ENCODE measurements at regions not wholly inside any gene's neighbourhood (a gene's known extent, or its start where the extent isn't known, plus 50 kb on each side); places are given as distances from the start of the nearest gene placed in this dataset.
A peak's percentile ranks its signal among the peaks of the same experiment; 100 is the strongest.

DNA sequence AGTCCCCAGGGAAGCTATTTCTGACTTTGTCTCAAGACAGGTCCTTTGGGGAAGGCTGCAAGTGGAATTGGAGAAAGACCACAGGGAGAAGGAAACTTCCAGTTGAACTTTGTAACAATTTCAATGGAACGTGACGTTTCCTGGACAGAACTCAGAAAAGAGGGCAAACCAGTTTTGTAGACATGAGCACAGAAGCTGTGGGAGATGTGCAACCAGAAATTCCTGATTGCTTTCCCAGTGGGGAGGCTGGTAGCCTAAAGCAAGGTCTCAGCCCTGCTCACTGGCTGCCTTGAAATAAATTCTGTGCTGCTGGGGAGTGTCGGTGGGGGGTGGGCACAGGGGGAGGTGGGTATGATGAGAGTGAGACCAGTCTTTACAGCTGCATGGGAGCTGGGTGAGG lies 1206.7 kb upstream of the ADGRL2 start:
- DNase-seq (ENCODE audit: low spot score), result peak; percentile 32
- TF ChIP-seq POLR2AphosphoS5 (IDR thresholded peaks at IDR 0.05), result peak; percentile 52
- TF ChIP-seq, protein P1, sequence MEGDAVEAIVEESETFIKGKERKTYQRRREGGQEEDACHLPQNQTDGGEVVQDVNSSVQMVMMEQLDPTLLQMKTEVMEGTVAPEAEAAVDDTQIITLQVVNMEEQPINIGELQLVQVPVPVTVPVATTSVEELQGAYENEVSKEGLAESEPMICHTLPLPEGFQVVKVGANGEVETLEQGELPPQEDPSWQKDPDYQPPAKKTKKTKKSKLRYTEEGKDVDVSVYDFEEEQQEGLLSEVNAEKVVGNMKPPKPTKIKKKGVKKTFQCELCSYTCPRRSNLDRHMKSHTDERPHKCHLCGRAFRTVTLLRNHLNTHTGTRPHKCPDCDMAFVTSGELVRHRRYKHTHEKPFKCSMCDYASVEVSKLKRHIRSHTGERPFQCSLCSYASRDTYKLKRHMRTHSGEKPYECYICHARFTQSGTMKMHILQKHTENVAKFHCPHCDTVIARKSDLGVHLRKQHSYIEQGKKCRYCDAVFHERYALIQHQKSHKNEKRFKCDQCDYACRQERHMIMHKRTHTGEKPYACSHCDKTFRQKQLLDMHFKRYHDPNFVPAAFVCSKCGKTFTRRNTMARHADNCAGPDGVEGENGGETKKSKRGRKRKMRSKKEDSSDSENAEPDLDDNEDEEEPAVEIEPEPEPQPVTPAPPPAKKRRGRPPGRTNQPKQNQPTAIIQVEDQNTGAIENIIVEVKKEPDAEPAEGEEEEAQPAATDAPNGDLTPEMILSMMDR (IDR thresholded peaks at IDR 0.05), result no peak
- intact Hi-C loops (cut with DNase I), result no loop called here
- H3K36me3 ChIP-seq, result no peaks in the 10 kb centered on the region
- H3K4me3 ChIP-seq, result no peak overlapping the region
- H3K27ac ChIP-seq, result no peak overlapping the region
- no peaks in the 10 kb centered on the region for H3K4me1 ChIP-seq (replicated peaks)
- WGBS, result 63% methylated on average over 3 of the region's 3 CpGs
- H3K9me3 ChIP-seq, result no peaks in the 10 kb centered on the region
- no peaks in the 10 kb centered on the region for H3K27me3 ChIP-seq (replicated peaks; ENCODE audit: insufficient read depth)

DNA sequence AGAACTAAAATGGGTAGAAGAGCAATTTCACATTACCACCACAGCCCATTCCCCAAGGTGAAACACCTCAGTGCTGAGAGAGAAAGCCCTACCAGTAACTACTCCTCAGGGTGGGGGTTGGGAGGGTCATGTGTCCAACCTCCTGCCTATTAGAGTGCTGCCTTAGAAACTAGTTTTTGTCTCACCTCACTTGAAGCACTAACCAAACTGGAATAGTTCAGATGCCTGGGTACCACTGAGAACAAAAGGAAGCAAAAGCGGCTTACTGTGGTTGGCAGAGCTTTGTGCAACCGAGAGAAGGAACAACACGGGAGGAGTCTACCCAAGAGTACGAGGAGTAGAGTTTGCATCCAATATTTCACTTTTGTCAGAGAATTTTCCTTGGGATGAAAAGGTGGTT lies 1207.5 kb upstream of the ADGRL2 start:
- Histone ChIP-seq H3K27me3 (replicated peaks; ENCODE audit: insufficient read depth) (no peaks in the 10 kb centered on the region), H3K4me1 (replicated peaks) (no peaks in the 10 kb centered on the region), H3K27ac (no peak overlapping the region), H3K4me3 (no peak overlapping the region), H3K9me3 (no peaks in the 10 kb centered on the region), H3K36me3 (no peaks in the 10 kb centered on the region)
- TF ChIP-seq, protein P1 (IDR thresholded peaks at IDR 0.05), result no peak
- TF ChIP-seq POLR2A (IDR thresholded peaks at IDR 0.05) (no peak), POLR2AphosphoS5 (IDR thresholded peaks at IDR 0.05) (no peak)
- intact Hi-C loops (cut with DNase I), result no loop called here
- 93% methylated on average over 4 of the region's 4 CpGs for WGBS
- DNase-seq (ENCODE audit: low spot score), result no peak

DNA sequence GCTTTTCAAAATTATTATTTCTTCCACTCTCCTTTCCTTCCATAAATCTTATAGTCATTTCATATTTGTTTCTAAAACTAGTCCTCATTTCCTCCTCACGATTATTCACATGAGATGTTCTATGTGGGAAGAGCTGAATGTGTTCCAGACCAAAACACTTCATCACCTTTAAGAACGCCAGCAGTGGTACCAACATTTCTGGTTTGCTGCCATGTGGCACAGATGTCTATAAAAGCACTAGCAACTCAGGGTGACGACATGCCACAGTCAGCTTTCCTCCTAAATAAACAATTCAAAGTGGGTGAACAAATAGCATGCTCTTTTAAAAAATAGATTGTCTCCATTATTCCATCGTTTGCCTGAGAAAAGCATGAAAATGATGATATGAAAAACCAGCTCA lies 1217.8 kb upstream of the ADGRL2 start:
- 60% methylated on average over 4 of the region's 4 CpGs for WGBS
- no peaks in the 10 kb centered on the region for H3K9me3 ChIP-seq
- TF ChIP-seq POLR2A (IDR thresholded peaks at IDR 0.05) (no peak), POLR2AphosphoS5 (IDR thresholded peaks at IDR 0.05) (no peak)
- TF ChIP-seq, protein P1 (IDR thresholded peaks at IDR 0.05), result no peak
- no peaks in the 10 kb centered on the region for H3K36me3 ChIP-seq
- intact Hi-C loops (cut with DNase I), result no loop called here
- no peaks in the 10 kb centered on the region for H3K4me1 ChIP-seq (replicated peaks)
- H3K27ac ChIP-seq, result no peak overlapping the region
- no peak overlapping the region for H3K4me3 ChIP-seq
- no peak for DNase-seq (ENCODE audit: low spot score)
- no peaks in the 10 kb centered on the region for H3K27me3 ChIP-seq (replicated peaks; ENCODE audit: insufficient read depth)

DNA sequence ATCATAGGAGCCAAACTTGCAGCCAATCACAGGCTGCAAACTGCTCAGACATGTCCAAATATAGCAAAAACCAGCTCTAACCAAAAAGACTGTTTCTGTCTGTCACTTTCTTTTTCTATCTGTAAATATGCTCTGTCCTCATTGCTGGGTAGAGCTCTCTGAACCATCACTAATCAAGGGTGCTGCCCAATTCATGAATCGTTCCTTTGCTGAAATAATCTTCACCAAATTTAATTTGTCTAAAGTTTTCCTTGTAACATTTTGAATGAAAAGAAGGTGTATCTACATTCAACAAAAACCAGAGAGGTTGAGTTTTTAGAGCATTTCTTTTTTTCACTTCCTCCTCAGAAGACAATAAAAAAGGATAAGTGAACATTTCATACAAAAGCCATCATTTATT lies 1221.7 kb upstream of the ADGRL2 start:
- no peaks in the 10 kb centered on the region for H3K27me3 ChIP-seq (replicated peaks; ENCODE audit: insufficient read depth)
- no peaks in the 10 kb centered on the region for H3K9me3 ChIP-seq
- TF ChIP-seq, protein P1 (IDR thresholded peaks at IDR 0.05), result no peak
- TF ChIP-seq POLR2AphosphoS5 (IDR thresholded peaks at IDR 0.05), result no peak
- TF ChIP-seq POLR2A (IDR thresholded peaks at IDR 0.05), result no peak
- no peaks in the 10 kb centered on the region for H3K4me1 ChIP-seq (replicated peaks)
- DNase-seq (ENCODE audit: low spot score), result no peak
- H3K27ac ChIP-seq, result no peak overlapping the region
- WGBS, result 88% methylated on average over 1 of the region's 1 CpG
- H3K4me3 ChIP-seq, result no peak overlapping the region
- intact Hi-C loops (cut with DNase I), result no loop called here
- no peaks in the 10 kb centered on the region for H3K36me3 ChIP-seq

DNA sequence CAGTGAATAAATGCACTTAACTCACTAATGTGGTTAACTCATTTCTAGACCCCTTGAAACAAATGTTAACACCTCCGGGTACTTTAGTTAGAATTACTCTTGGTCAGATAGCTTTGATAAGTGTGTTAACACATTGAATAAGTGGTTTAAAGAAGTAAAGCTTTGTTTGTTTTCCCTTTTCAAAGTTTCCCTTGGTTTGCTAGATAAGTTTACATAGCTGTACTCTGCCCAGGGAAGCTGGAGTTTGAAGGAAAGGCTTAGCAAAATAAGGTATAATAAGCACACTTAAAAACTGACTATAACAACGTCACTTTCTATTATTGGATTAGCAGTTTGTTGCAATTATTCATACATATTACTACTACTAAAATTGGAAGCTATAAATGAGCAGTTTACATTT lies 1233.9 kb upstream of the ADGRL2 start:
- Histone ChIP-seq H3K4me1 (replicated peaks) (no peaks in the 10 kb centered on the region), H3K36me3 (no peaks in the 10 kb centered on the region), H3K27ac (no peak overlapping the region), H3K4me3 (no peak overlapping the region), H3K9me3 (no peaks in the 10 kb centered on the region), H3K27me3 (replicated peaks; ENCODE audit: insufficient read depth) (no peaks in the 10 kb centered on the region)
- TF ChIP-seq, protein P1 (IDR thresholded peaks at IDR 0.05), result no peak
- TF ChIP-seq POLR2AphosphoS5 (IDR thresholded peaks at IDR 0.05), result no peak
- TF ChIP-seq POLR2A (IDR thresholded peaks at IDR 0.05), result no peak
- no peak for DNase-seq (ENCODE audit: low spot score)
- 25% methylated on average over 2 of the region's 2 CpGs for WGBS
- intact Hi-C loops (cut with DNase I), result no loop called here

All from prostate gland (tissue), 2 donors.